Esophagus squamous epithelium (tissue), 4 donors: ENCODE measurements at regions not wholly inside any gene's neighbourhood (a gene's known extent, or its start where the extent isn't known, plus 50 kb on each side); places are given as distances from the start of the nearest gene placed in this dataset.

Experiments used
- POLR2A ChIP-seq, 4 donors: fragments of 450-650 bp; IDR thresholded peaks; one replicate each; pipeline ENCODE4 v1.6.1; 2017; ENCODE audit warnings: antibody characterized with exemption in 4 of 4, mild to moderate bottlenecking in 4 of 4, moderate library complexity in 3 of 4
- TF ChIP-seq, protein P1 (sequence below), 6 experiments: fragments of 450-650 bp in 4 of 6; fragments of 200-600 bp in 2 of 6; sonication (generic) in 2 of 6; IDR thresholded peaks; one replicate each; pipeline ENCODE4 v1.5.1; 2016 to 2019; ENCODE audit warnings: antibody characterized with exemption in 6 of 6, mild to moderate bottlenecking in 4 of 6, moderate library complexity in 4 of 6

DNA sequence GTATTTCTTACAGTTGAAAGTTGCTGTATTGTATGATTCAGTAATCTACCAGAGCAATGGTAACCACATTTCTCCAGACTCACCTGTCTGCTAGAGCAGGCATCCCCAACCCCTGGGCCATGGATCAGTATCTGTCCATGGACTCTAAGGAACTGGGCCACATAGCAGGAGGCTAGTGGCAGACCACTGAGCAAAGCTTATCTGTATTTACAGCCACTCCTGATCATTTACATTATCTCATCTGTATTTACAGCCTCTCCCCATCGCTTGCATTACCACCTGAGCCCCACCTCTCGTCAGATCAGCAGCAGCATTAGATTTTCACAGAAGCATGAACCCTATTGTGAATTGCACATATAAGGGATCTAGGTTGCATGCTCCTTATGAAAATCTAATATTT is 60.3 kb upstream of the MANEA start:
- TF ChIP-seq, protein P1, sequence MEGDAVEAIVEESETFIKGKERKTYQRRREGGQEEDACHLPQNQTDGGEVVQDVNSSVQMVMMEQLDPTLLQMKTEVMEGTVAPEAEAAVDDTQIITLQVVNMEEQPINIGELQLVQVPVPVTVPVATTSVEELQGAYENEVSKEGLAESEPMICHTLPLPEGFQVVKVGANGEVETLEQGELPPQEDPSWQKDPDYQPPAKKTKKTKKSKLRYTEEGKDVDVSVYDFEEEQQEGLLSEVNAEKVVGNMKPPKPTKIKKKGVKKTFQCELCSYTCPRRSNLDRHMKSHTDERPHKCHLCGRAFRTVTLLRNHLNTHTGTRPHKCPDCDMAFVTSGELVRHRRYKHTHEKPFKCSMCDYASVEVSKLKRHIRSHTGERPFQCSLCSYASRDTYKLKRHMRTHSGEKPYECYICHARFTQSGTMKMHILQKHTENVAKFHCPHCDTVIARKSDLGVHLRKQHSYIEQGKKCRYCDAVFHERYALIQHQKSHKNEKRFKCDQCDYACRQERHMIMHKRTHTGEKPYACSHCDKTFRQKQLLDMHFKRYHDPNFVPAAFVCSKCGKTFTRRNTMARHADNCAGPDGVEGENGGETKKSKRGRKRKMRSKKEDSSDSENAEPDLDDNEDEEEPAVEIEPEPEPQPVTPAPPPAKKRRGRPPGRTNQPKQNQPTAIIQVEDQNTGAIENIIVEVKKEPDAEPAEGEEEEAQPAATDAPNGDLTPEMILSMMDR (IDR thresholded peaks at IDR 0.05): no peak
- TF ChIP-seq POLR2A (IDR thresholded peaks at IDR 0.05): no peak
